Left kidney (tissue), 1 donor: ENCODE measurements at regions not wholly inside any gene's neighbourhood (a gene's known extent, or its start where the extent isn't known, plus 50 kb on each side); places are given as distances from the start of the nearest gene placed in this dataset.
A peak's percentile ranks its signal among the peaks of the same experiment; 100 is the strongest.

ENCODE experiments used
- DNase-seq: peaks from one replicate; pipeline ENCODE4 v3.0.0-alpha.2; 2013

DNA sequence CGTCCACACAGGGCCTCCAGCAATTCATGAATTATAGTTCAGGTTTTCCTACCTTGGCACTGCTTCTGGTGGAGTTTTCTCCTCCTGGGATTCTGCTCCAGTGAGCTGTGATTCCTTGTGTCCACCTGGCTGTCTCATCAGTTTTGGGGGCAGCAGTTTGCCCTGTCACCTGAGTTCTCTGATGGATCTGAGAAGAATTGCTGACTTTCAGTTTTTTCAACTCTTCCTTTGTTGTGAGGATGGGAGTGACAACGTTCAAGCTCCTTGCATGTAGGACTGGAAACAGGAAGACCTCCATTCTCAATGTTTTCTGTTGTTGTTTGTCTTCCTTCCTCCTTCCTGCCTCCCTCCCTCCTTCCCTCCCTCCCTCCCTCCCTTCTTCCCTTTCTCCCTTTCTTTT lies 359.0 kb downstream of the TSN start:
- no peak for DNase-seq

DNA sequence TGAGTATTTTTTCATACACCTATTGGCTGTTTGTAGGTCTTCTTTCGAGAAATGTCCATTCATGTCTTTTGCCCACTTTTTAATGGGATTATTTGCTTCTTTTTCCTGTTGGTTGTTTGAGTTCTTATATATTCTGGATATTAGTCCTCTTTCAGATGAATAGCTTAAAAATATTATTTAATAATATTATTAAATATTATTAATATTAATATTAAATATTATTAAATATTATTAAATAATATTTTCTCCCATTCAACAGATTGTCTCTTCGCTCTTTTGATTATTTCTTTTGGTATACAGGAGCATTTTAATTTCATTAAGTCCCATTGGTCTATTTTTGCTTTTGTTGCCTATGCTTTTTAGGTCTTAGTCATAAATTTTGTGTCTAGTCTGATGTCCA lies 361.9 kb downstream of the TSN start:
- DNase-seq = no peak

DNA sequence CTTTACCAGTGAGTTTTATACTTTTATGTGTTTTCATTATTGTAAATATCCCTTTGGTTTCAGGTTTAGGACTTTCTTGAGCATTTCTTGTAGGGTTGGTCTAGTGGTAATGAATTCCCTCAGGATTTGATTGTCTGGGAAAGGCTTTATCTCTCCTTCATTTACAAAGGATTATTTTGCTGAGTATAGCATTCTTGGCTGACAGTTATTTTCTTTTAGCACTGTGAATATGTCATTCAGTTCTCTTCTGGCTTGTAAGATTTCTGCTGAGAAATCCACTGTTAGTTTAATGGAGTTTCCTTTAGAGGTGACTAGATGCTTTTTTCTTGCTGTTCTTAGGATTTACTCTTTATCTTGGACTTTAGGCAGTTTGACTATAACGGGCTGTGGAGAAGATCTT lies 373.9 kb downstream of the TSN start:
- DNase-seq = no peak

DNA sequence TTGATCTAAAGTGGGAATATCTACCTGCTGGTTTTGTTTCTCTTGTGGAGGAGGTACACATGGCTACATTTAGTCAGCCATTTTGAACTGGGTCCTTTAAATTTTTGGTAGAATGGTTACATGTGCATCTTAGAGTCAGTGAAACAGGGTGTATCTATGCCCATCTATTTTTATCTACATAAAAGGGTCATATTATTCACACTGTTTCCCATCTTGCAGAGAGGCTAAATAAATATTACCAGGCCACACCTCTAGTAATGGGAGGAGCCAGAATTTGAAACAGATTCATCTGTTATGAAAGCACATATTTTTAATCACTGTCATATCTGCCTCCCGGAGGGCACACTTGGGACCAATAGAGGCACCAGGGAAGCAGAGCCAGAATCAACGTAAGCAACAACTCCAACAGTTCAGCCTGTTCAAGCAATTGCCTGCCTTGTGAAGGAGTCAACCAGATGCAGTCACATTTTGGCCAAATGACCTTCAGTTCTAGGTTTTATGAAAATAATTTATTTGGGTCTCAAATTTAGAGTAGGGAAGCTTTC lies 376.8 kb downstream of the TSN start:
- DNase-seq = no peak

DNA sequence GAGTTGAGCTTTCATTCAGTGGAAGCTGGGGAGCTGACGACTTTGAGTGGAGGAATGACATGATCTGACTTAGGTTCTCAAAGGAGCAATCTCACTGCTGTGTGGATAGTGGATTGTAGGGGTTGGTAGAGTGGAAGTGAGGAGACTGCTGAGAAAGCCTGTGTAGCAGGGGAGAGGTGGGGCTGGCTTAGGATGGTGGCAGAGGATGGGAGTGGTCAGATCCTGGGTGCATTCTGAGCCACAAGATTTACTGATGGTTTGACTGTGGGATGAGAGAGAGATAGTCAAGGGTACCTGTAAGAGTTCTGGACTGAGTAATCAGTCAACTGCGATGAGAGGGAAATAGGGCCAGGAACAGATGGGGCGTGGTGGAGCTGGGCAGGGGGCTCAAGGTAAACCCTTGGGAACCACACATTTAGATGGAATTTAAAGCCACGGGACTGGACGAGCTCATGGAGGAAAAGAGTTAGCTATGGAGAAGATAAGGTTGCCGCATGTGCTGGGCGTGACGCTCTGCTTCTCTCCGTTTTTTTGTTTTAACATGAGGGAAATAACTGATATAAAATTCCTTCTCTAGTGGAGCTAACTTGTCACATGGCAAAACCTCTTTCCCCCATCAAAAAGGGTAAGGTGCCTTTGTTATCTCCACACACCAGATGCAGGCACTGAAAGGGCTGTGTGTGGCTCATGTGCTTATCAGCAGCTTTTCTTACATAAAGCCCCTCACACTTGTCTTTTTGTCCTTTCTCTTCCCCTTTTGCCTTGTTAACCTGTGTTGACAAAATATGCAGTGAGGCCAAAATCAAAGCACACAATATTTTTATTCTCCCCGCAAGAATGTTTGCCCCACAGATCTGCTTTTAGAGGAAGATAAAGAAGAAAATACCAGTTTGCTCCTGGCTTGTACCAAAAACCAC lies 379.8 kb downstream of the TSN start:
- DNase-seq = no peak

DNA sequence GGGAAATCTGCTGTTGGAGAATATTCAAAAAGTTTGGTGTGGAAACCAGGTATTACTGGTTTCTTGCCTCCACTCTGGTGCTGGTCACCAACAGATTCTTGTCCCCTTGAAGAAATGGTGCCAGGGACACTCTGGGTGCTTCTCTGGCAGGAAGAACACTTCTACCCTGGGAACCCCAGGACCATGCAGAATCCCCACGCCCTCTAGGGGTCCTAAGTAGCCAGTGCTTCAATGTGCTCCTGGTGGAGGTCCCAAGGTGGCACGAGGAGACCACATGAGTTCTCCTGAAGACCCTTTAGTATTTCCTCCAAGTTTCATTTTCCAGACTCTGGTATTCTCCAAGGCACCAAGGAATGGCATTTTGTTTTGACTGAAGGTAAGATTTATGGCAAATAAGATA lies 380.6 kb downstream of the TSN start:
- DNase-seq = no peak

DNA sequence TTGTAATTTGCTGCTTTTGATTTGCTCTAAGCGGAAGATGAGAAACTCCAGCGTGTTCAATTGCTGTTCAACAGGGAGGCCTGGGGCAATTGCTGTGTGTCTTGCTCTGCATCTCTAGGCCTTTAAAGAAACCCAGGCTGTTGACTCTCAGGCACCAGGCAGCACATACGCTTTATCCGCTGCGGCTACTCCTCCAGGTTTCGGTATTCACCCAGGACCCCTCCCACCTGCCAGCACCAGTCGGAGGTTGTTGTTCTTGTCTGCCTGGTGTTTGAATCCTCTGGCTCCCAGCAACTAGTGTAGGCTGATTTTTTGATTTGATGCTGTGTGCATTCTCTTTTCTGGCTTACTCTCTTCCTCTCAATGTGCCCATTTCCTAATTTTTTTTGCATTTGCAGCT lies 383.1 kb downstream of the TSN start:
- no peak for DNase-seq

DNA sequence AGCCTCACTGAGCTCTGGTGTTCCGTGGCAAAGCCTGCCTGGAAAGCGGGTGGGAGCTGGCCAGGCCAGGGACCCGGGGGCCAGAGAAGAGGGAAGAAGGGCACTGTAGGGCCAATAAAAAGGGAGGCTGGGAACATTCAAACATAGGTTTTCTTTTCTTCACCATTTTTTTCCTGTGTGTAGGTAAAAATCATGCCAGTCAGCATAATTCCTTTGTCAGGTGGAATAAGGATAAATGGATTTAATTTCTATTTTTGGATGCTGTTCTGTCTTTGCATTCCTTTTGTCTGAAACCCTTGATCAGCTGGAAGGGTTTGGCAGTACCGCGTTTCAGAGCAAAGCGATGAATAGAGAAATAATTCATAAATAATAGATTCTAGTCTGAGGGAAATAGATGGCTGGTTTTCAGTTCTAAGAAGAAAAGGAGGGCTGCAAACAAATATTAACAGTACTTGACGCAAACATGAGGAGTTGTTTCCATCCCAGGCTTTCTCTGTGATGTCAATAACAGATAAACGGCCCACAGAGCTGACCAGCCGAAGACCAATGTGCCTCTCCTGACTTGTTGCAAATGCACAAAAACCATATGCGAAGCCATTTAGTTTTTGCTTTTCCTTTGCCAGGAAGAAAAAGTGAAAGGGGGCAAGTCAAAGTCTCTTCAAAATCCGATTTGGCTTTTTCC lies 384.4 kb downstream of the TSN start:
- no peak for DNase-seq

DNA sequence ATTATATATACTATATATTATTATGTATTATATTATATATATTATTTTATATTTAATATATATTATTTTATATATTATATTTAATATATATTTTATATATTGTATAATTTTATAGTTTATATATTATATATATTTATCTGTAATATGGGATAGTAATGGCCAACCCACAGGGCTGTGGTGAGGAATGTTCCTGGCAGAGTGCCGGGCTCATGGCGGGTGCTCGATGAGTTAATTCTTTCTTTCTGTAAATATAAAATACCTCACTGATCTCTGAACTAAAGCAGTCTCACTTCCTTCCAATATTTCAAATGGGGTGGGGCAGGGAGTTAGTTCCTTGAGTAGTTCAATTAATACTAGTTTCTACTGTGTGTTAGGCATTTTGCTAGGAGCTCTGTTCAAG lies 389.4 kb downstream of the TSN start:
- no peak for DNase-seq

DNA sequence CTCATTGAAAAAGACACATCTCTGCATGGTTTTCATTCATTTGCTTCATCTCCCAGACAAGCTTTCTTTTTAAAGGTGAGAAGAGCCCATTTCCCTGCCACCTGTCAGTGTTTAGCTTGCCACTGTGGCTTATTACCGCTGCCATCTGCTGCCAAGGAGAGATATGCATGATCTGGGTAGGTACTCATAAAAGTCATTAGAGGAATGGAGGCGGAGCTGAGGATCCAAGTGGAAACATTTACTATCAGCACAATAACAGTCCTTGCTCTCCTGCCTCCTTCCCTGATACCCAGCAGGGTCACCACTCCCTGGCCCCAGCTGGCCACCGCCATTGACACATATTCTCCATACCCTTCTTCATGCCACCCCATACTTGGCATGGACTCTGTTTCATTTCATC lies 390.4 kb downstream of the TSN start:
- DNase-seq = no peak

DNA sequence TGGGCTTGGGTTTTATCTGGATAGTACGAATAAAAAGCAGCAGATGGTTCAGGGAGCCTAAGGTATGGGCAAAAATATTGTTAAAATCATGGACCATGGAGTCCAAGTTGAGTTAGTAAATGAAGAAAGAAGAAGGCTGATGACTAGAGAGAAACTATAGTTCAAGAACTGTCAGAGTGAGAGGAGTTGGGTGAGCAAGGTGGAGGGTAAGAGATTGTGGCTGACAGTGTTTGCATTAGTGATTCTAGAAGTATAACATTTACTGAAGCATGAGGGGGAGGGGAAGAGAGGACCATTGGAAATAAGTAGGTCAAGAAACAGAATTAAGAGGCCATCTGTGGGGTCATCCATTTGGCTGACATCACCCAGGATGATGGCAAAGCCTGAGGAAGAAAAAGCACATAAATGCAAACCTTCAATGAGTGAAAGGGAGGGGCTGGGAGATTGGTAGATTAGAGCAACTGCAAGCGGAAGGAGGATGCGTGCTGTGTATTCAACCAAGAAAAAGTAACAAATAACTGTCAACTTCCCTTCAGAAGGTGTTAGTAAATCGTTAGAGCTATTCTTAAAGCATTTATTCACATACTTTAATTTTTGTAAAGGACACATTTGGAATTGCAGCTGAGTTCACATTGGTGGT lies 392.8 kb downstream of the TSN start:
- DNase-seq = no peak

DNA sequence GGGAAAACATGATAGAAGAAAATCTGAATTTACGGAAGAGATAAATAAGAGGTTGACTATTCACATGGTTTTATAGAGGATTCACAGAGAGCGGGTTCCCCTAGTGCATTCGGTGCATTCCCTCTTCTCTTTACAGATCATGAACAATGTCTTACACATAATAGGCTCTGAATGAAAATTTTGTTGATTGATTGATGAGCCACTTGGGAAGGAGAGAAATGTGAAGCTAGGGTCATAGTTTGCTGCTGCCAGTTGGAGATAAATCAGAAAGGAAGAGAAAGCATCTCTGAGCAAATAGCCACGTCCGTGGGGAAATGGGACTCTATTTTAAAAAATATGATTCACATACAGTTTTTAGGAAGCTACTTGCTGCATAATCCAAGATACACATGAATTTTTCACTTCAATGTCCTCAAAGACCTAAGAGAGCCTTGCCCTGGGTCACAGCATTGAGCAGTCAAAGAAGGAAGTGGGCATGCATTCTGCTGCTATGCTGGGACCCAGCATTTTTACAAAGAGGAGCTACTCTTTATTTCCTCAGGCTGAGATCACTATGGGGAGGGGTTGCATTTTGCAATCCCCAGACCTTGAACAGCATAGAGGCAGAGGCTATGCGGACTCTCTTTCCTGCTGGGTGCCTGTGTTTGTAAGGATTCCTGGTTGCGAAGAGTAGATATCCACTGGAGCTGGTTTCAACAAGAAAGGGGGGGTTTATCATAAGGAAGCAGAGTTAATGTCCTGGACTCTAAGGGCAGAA lies 395.3 kb downstream of the TSN start:
- no peak for DNase-seq

DNA sequence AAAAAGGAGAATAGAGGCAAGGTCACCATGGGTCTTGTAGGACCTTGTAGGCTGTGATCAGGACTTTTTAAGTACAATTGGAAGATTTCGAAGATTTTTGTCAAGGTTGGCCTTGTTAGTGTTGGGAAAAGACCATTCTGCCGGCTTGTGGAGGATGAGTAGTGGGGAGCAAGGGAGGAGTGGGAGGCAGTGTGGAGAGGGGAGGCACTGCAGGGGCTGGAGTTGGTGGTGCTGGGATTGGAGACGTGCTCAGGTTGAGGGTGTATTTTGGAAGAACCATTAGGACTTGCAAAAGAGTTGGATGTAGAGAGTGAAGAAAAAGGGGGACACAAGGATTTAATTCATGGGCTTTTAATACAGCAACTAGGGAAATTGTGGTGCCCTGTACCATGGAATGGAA lies 397.1 kb downstream of the TSN start:
- no peak for DNase-seq

DNA sequence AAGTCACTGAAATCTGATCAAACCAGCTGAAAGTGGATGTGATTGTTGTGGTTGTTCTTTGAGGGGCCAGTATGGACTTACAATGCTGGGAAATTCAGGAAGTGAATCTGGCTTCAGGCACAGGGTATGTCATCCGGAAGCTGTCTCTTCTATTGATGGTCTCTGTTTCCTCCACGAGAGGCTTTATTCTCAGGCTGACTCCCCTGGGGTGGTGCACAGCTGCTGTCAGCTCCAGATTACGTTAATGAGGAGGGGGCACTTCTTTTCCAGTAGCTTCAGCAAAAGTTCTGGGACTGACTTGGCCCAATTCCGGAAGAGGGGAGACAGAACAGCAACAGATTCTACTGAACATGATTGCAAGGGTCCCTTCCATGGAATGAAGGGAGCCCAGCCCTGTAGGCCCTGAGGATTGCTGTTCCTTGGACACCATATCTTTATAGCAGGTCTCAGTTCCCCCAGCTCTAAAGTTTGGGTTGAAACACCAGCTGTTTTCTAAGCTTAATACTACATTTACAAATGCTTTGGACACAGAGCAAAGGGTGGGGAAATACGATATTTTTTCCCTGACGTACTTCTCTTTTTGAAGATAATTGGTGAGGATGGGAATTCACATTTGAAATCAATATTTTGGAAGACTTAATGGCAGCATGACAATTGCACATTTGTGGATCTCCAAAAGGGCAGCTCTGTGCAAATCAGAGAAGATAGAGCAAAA lies 400.9 kb downstream of the TSN start:
- DNase-seq = no peak

DNA sequence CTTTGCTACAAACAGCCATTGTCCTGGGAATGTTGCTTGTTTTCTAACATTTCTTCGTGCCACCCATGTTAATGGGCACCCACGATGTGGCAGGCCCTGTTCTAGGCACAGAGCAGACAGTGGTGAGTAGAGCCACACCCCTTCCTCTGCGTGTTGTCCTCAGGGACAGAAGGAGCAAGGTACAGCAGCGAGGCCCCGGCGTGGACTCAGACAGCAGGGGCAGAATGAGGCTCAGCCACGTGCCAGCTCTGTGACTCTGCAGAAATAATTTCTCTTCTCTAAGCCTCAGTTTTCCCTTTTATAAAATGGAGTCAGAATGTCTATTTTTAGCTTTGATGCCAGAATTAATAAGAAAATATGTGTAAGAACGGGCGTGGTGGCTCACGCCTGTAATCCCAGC lies 401.7 kb downstream of the TSN start:
- no peak for DNase-seq

DNA sequence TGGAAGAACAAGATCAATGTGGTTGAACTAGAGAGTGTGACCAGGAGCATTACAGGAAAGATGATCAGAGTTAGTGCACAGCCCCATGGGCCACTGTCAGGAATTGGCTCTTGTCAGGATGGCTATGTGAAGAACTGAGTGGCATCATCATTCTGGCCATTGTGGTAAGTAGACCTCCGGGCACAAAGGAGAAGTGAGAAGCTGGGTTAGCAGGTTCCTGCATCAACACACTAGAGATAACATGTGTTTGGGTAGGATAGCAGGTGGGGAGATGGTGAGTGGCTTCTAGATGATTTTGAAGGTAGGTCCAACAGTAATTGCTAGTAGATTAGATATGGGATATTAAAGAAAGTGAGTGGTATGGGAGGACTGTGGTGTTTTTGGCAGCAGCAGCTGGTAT lies 408.2 kb downstream of the TSN start:
- no peak for DNase-seq

DNA sequence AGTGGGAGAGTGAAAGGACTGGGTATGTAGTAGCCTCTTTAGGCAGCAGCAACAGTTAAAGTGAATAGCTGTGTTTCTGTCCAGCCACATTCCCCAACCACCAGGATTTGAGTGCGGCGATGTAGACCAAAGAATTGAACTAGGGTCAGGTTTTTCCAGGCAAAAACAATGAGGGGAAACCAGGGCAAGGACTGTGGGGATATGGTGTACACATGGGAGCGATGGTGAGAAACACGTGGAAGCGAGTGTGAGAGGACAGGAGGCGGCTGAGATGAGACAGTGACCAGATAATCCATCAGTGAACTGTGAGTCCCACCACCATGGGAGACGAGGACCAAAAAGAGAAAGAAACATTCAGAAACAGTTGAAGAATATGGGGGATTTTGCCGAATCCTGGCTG lies 409.5 kb downstream of the TSN start:
- no peak for DNase-seq

DNA sequence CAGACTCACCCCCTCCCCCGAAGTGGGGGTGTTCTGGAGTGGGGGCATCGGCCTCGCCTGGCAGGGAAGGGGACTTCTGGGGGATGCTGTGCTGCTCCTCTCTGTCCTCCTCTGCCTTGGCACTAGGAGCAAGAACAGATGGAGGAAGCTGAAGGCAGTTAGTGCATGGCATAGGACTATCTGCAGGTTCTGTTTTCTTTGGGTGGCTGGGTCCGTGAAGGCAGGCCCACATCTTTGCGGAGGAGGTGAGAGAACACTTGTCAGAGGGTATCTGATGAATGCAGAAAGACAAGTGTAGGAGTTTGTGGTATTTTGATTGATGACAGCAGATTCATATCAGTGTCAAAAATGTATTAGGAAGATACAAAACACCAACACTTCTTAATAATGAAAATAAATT lies 411.4 kb downstream of the TSN start:
- DNase-seq = no peak

DNA sequence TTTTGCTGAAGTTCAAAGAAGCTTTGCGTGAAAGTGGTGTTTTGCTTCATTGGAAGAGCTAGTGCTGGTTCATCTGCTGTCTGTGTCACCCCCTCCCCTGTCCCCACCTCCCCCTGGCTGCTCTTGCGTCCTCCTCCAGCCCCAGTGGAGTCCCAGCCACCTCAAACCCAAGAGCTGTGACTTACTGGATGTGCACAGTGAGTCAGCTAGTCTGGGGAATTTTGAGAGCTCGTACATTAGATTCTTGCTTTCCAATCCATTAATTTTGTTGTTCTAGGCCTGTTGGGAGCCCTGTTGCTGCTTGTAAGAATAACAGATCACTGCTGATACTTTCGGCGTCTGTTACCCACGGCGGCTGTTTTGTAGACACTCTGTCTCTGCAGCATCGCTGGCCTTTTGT lies 412.1 kb downstream of the TSN start:
- peak; percentile 55 for DNase-seq

DNA sequence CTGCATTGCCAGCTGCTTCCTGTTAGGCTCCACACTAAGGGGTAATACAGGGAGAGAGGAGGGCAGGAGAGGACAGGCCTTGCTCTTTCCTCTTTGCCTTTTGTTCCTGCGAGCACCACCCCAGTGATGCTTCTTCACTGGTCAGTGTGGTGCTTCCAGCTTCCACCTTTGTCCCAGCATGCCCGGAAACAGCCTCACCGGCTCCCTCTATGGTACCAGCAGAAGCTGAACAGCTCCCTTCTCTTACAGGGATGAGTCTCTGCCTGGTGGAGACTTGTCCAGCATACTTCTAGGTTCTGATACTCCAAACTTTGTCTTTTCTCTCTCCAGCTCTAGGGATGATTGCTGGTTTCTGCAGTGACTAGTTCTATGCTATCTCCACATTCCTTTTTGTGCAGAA lies 413.3 kb downstream of the TSN start:
- no peak for DNase-seq

DNA sequence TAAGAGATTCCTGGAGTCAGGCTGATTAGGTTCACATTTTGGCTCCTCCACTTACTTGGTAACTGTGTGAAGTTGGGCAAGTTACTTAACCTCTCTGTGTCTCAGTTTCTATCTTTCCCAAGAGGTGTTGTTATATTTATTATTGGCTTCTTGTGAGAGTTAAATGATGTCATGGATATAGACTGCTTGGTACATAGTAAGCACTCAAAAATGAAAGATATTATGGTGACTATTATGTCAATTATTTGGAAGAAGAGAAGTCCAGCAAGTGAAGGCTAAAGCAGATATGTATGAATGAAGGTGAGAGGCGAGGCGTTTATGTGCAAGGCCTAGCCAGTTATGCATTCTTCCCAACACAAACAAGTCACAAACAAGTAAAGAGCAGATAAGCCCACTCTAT lies 417.4 kb downstream of the TSN start:
- DNase-seq = no peak

DNA sequence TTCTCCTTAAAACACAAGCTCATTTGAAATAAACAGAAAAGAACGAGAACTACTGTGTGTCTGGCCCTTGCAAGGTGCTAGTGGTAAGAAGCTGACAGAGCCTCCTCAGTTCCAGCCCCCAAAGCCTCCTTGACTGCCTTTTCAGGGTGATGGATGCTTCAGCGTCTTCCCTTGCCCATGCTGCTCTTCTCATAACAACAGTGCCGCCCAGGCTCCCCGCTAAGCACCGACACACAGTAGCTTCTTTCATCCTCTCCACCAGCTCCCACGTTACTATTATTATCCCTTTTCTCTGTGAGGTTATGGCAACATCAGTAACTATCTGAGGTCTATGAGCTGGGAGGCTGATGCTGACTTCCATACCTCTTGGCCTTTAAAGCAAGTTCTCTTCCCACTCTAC lies 418.6 kb downstream of the TSN start:
- DNase-seq = no peak
